ENCODE measurements at regions not wholly inside any gene's neighbourhood (a gene's known extent, or its start where the extent isn't known, plus 50 kb on each side); places are given as distances from the start of the nearest gene placed in this dataset.

DNA sequence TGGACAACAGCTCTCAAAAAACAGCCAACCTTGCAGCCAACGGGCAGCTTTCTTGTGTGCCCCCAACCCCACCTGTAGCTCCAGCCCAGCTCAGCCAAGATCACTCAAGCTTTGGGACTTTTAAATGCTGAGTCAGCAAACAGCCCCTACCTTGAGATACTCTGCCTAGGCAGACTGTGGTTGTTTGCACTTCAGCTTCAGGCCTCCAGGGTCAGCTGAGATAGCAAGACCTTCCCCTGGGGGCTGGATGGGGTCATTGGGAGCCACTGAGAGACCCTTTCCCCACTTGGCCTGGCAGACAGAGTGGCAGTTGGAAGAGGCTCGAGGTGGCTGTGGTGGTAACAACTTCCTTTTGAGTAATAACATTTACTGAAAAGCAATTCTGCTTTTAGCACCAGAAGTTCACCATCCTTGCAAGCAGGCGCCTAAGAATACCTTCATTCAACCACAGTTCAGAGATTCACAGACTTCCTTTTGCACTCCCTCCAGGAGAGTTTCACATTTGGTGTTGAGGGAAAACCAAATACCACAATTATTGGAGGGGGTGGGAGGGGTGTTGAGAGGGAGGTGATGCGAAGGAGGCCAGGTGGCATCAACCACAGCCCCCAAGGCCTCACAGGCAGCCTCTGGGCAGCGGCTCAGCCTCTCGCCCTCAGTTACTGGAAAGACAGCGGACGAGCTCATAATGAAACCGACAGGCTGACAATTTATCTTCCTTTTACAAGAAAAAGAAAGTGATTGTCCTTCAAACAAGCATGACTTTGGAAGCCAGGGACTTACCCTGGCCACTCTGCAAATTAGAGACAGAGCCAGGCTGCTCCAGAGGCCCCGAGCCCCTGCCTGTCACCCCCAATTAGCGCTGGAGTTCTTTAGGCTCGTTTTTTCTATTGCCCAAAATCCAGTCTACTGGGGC, 148.1 kb downstream of the CEBPB start:
- no peak for DNase-seq (ENCODE audit: low read depth)
- H3K4me3 ChIP-seq (ENCODE audit: control insufficient read depth, low read depth, low read length): peak overlapping the region; percentile 27
- no peak for TF ChIP-seq CTCF (IDR thresholded peaks at IDR 0.05; ENCODE audit: control insufficient read depth, insufficient read depth, low read depth, low read length, missing control alignments)

- no peak for DNase-seq (ENCODE audit: low read depth)
- no peak overlapping the region for H3K4me3 ChIP-seq (ENCODE audit: control insufficient read depth, low read depth, low read length)
- no peak for TF ChIP-seq CTCF (IDR thresholded peaks at IDR 0.05; ENCODE audit: control insufficient read depth, insufficient read depth, low read depth, low read length, missing control alignments)
Observed at GRCh38 chr20:50339466-50339901, 148.9 kb downstream of the CEBPB start.

GRCh38 chr20:50340541-50340940, 149.9 kb downstream of the CEBPB start:
- no peak for TF ChIP-seq CTCF (IDR thresholded peaks at IDR 0.05; ENCODE audit: control insufficient read depth, insufficient read depth, low read depth, low read length, missing control alignments)
- no peak overlapping the region for H3K4me3 ChIP-seq (ENCODE audit: control insufficient read depth, low read depth, low read length)
- DNase-seq (ENCODE audit: low read depth): no peak

- no peak for DNase-seq (ENCODE audit: low read depth)
- TF ChIP-seq CTCF (IDR thresholded peaks at IDR 0.05; ENCODE audit: control insufficient read depth, insufficient read depth, low read depth, low read length, missing control alignments): no peak
- H3K4me3 ChIP-seq (ENCODE audit: control insufficient read depth, low read depth, low read length): no peak overlapping the region
Observed at GRCh38 chr20:50341050-50341449, 150.4 kb downstream of the CEBPB start.

GRCh38 chr20:50341880-50342637, 151.4 kb downstream of the CEBPB start:
- no peak for DNase-seq (ENCODE audit: low read depth)
- no peak for TF ChIP-seq CTCF (IDR thresholded peaks at IDR 0.05; ENCODE audit: control insufficient read depth, insufficient read depth, low read depth, low read length, missing control alignments)
- H3K4me3 ChIP-seq (ENCODE audit: control insufficient read depth, low read depth, low read length): no peak overlapping the region

- no peak for DNase-seq (ENCODE audit: low read depth)
- TF ChIP-seq CTCF (IDR thresholded peaks at IDR 0.05; ENCODE audit: control insufficient read depth, insufficient read depth, low read depth, low read length, missing control alignments): no peak
- H3K4me3 ChIP-seq (ENCODE audit: control insufficient read depth, low read depth, low read length): no peak overlapping the region
Observed at GRCh38 chr20:50342638-50343102, 152.0 kb downstream of the CEBPB start.
